Endothelial cell of umbilical vein (primary cell): ENCODE measurements at regions not wholly inside any gene's neighbourhood (a gene's known extent, or its start where the extent isn't known, plus 50 kb on each side); places are given as distances from the start of the nearest gene placed in this dataset.

Experiments used
- CTCF ChIP-seq, 2 donors: IDR thresholded peaks; 1 replicate in 1 of 2; 2 replicates in 1 of 2; pipeline ENCODE4 v1.5.1; 2011; ENCODE audit warnings: low read length in 2 of 2, mild to moderate bottlenecking in 2 of 2, moderate library complexity in 2 of 2, control low read depth in 1 of 2, inconsistent platforms in 1 of 2, low read depth in 1 of 2; ENCODE audit not compliant: insufficient read depth in 1 of 2; ENCODE audit errors: extremely low read depth in 1 of 2
- EZH2 ChIP-seq: IDR thresholded peaks from 2 replicates; pipeline ENCODE4 v1.6.1; 2012; ENCODE audit warnings: borderline replicate concordance, low read depth, mild to moderate bottlenecking, moderate library complexity, low read length, inconsistent platforms; ENCODE audit not compliant: severe bottlenecking
- FOS ChIP-seq: IDR thresholded peaks from 2 replicates; pipeline ENCODE4 v1.6.1; 2011; ENCODE audit warnings: mild to moderate bottlenecking, low read length, moderate library complexity, borderline replicate concordance; ENCODE audit not compliant: insufficient read depth
- GATA2 ChIP-seq: IDR thresholded peaks from 2 replicates; pipeline ENCODE4 v1.7.0; 2011; ENCODE audit warnings: low read depth, mild to moderate bottlenecking, moderate library complexity, mixed read lengths, low read length; ENCODE audit not compliant: insufficient read length, insufficient read depth
- MAX ChIP-seq: IDR thresholded peaks from 2 replicates; pipeline ENCODE4 v1.6.1; 2011; ENCODE audit not compliant: insufficient read depth, insufficient read length

GRCh38 chr9:115444959-115445358 is 327.0 kb upstream of the TNC start:
- TF ChIP-seq GATA2 (no peak), CTCF (IDR thresholded peaks at IDR 0.05; ENCODE audit: extremely low read depth in 1 of 2, insufficient read depth in 1 of 2, low read depth in 1 of 2, low read length in 2 of 2) (no peak), FOS (no peak), MAX (no peak), EZH2 (no peak)
